OCI-LY3 (cell line): ENCODE measurements at regions not wholly inside any gene's neighbourhood (a gene's known extent, or its start where the extent isn't known, plus 50 kb on each side); places are given as distances from the start of the nearest gene placed in this dataset.

Source experiments
- H2AFZ ChIP-seq: fragments of 200-600, 300-600 bp; shearing (Covaris generic); 2 replicates; pipeline ENCODE4 v1.6.0; 2014; ENCODE audit warnings: antibody characterized with exemption, low read depth, low read length
- H3K27ac ChIP-seq: fragments of 200-600, 300-600 bp; sonication (generic); 2 replicates; pipeline ENCODE4 v1.5.1; 2014; ENCODE audit warnings: mild to moderate bottlenecking, low read length, moderate library complexity, mixed read lengths
- H3K27me3 ChIP-seq: fragments of 200-600, 300-600 bp; sonication (generic); 2 replicates; pipeline ENCODE4 v1.6.1; 2014; ENCODE audit warnings: low read depth, low read length, mixed read lengths
- H3K36me3 ChIP-seq: fragments of 200-600, 300-600 bp; sonication (generic); replicated peaks from 2 replicates; pipeline ENCODE3; 2014; ENCODE audit warnings: low read depth, low read length, mixed read lengths
- H3K4me1 ChIP-seq: fragments of 300-600, 200-600 bp; sonication (generic); 2 replicates; pipeline ENCODE4 v1.6.1; 2014; ENCODE audit warnings: low read length, mixed read lengths
- H3K4me2 ChIP-seq: fragments of 200-600, 300-600 bp; sonication (generic); 2 replicates; pipeline ENCODE4 v1.6.1; 2014; ENCODE audit warnings: low read length, mixed read lengths
- H3K4me3 ChIP-seq: fragments of 300-600, 200-600 bp; sonication (generic); 2 replicates; pipeline ENCODE4 v1.5.1; 2014; ENCODE audit warnings: antibody characterized with exemption, mild to moderate bottlenecking, low read length, moderate library complexity
- H3K79me2 ChIP-seq: fragments of 300-600, 200-600 bp; shearing (Covaris generic); 2 replicates; pipeline ENCODE4 v1.6.1; 2014; ENCODE audit warnings: mild to moderate bottlenecking, low read length, mixed read lengths
- H3K9ac ChIP-seq: fragments of 300-600, 200-600 bp; shearing (Covaris generic); 2 replicates; pipeline ENCODE4 v1.6.0; 2014; ENCODE audit warnings: mild to moderate bottlenecking, low read length, moderate library complexity
- H3K9me3 ChIP-seq: fragments of 200-600, 300-600 bp; shearing (Covaris generic); 2 replicates; pipeline ENCODE4 v1.6.1; 2014; ENCODE audit warnings: low read length, mixed read lengths; ENCODE audit not compliant: insufficient read depth
- H4K20me1 ChIP-seq: fragments of 200-600, 300-600 bp; sonication (generic); 2 replicates; pipeline ENCODE4 v1.6.1; 2016; ENCODE audit warnings: low read length, mixed read lengths; ENCODE audit not compliant: insufficient read depth
- CTCF ChIP-seq: fragments of 200-600, 300-600 bp; sonication (generic); IDR thresholded peaks from 2 replicates; pipeline ENCODE4 v1.5.1; 2014; ENCODE audit warnings: antibody characterized with exemption, low read length, low read depth
- EZH2phosphoT487 ChIP-seq: fragments of 200-600 bp; shearing (Covaris generic); IDR thresholded peaks from 2 replicates; pipeline ENCODE4 v1.6.1; 2018; ENCODE audit warnings: antibody characterized with exemption, mixed run types, low read depth

- TF ChIP-seq CTCF = no peak
- TF ChIP-seq EZH2phosphoT487 = no peak
- Histone ChIP-seq H2AFZ (no peak overlapping the region), H3K36me3 (no peaks in the 10 kb centered on the region), H3K79me2 (no peaks in the 10 kb centered on the region), H3K4me3 (no peak overlapping the region), H3K9ac (no peak overlapping the region), H3K4me2 (no peak overlapping the region), H4K20me1 (no peaks in the 10 kb centered on the region), H3K27ac (no peak overlapping the region), H3K27me3 (no peaks in the 10 kb centered on the region), H3K9me3 (no peaks in the 10 kb centered on the region), H3K4me1 (no peaks in the 10 kb centered on the region)
These were observed 74.0 kb upstream of the PLSCR5 start for GRCh38 chr3:146679191-146679590.

GRCh38 chr3:146672941-146673340 lies 67.8 kb upstream of the PLSCR5 start:
- no peak overlapping the region for H2AFZ ChIP-seq
- no peak overlapping the region for H3K9ac ChIP-seq
- no peaks in the 10 kb centered on the region for H3K4me1 ChIP-seq
- no peak overlapping the region for H3K27ac ChIP-seq
- no peaks in the 10 kb centered on the region for H3K79me2 ChIP-seq
- no peak overlapping the region for H3K4me3 ChIP-seq
- H3K27me3 ChIP-seq = no peaks in the 10 kb centered on the region
- no peak overlapping the region for H3K4me2 ChIP-seq
- H4K20me1 ChIP-seq = no peaks in the 10 kb centered on the region
- H3K9me3 ChIP-seq = no peaks in the 10 kb centered on the region
- TF ChIP-seq EZH2phosphoT487 (no peak), CTCF (no peak)
- no peaks in the 10 kb centered on the region for H3K36me3 ChIP-seq

GRCh38 chr3:146664403-146664802 lies 59.3 kb upstream of the PLSCR5 start:
- no peaks in the 10 kb centered on the region for H4K20me1 ChIP-seq
- H3K79me2 ChIP-seq = no peaks in the 10 kb centered on the region
- no peak overlapping the region for H3K27ac ChIP-seq
- no peak overlapping the region for H2AFZ ChIP-seq
- no peak overlapping the region for H3K4me2 ChIP-seq
- H3K36me3 ChIP-seq = no peaks in the 10 kb centered on the region
- no peak overlapping the region for H3K4me3 ChIP-seq
- no peaks in the 10 kb centered on the region for H3K27me3 ChIP-seq
- no peaks in the 10 kb centered on the region for H3K9me3 ChIP-seq
- H3K4me1 ChIP-seq = no peaks in the 10 kb centered on the region
- no peak for TF ChIP-seq CTCF
- no peak for TF ChIP-seq EZH2phosphoT487
- H3K9ac ChIP-seq = no peak overlapping the region

- Histone ChIP-seq H3K27me3 (no peaks in the 10 kb centered on the region), H3K79me2 (no peaks in the 10 kb centered on the region), H4K20me1 (no peaks in the 10 kb centered on the region), H3K9me3 (no peaks in the 10 kb centered on the region), H3K9ac (no peak overlapping the region), H2AFZ (no peak overlapping the region), H3K4me1 (no peaks in the 10 kb centered on the region), H3K36me3 (no peaks in the 10 kb centered on the region), H3K27ac (no peak overlapping the region), H3K4me2 (no peak overlapping the region), H3K4me3 (no peak overlapping the region)
- TF ChIP-seq CTCF = no peak
- TF ChIP-seq EZH2phosphoT487 = no peak
These were observed 53.7 kb upstream of the PLSCR5 start for GRCh38 chr3:146658841-146659240.
